Peyer's patch (tissue), 4 donors: ENCODE measurements at regions not wholly inside any gene's neighbourhood (a gene's known extent, or its start where the extent isn't known, plus 50 kb on each side); places are given as distances from the start of the nearest gene placed in this dataset.

Experiments used
- POLR2A ChIP-seq, 2 donors: fragments of 450-650 bp; IDR thresholded peaks; one replicate each; pipeline ENCODE4 v1.5.1; 2017; ENCODE audit warnings: antibody characterized with exemption in 2 of 2, mild to moderate bottlenecking in 2 of 2, moderate library complexity in 2 of 2
- TF ChIP-seq, protein P1 (sequence below), 6 experiments: fragments of 450-650 bp in 4 of 6; fragments of 200-600 bp in 2 of 6; sonication (generic) in 1 of 6; IDR thresholded peaks; one replicate each; pipeline ENCODE4 v1.5.1; 2017 to 2019; ENCODE audit warnings: antibody characterized with exemption in 6 of 6, mild to moderate bottlenecking in 3 of 6, moderate library complexity in 1 of 6

GRCh38 chr2:234169674-234170073, 119.2 kb downstream of the SPP2 start:
- no peak for TF ChIP-seq POLR2A (IDR thresholded peaks at IDR 0.05)
- TF ChIP-seq, protein P1, sequence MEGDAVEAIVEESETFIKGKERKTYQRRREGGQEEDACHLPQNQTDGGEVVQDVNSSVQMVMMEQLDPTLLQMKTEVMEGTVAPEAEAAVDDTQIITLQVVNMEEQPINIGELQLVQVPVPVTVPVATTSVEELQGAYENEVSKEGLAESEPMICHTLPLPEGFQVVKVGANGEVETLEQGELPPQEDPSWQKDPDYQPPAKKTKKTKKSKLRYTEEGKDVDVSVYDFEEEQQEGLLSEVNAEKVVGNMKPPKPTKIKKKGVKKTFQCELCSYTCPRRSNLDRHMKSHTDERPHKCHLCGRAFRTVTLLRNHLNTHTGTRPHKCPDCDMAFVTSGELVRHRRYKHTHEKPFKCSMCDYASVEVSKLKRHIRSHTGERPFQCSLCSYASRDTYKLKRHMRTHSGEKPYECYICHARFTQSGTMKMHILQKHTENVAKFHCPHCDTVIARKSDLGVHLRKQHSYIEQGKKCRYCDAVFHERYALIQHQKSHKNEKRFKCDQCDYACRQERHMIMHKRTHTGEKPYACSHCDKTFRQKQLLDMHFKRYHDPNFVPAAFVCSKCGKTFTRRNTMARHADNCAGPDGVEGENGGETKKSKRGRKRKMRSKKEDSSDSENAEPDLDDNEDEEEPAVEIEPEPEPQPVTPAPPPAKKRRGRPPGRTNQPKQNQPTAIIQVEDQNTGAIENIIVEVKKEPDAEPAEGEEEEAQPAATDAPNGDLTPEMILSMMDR (IDR thresholded peaks at IDR 0.05), result no peak
